Activated effector memory CD4-positive, alpha-beta T cell treated with Interleukin-2 at 50 U/mL for 16 hours (primary cell): ENCODE measurements at regions not wholly inside any gene's neighbourhood (a gene's known extent, or its start where the extent isn't known, plus 50 kb on each side); places are given as distances from the start of the nearest gene placed in this dataset.

Source experiments
- DNase-seq: peaks from one replicate; pipeline ENCODE4 v3.0.0-alpha.2; 2020

- DNase-seq = no peak
Observed at GRCh38 chr15:46735115-46735514, 982.2 kb upstream of the SEMA6D start.

GRCh38 chr15:46751303-46751702 is 966.0 kb upstream of the SEMA6D start:
- no peak for DNase-seq

- DNase-seq = no peak
Observed at GRCh38 chr15:46753946-46754345, 963.4 kb upstream of the SEMA6D start.

- no peak for DNase-seq
Observed at GRCh38 chr15:46763091-46763490, 954.2 kb upstream of the SEMA6D start.

- no peak for DNase-seq
Observed at GRCh38 chr15:46764851-46765250, 952.5 kb upstream of the SEMA6D start.

- DNase-seq = no peak
Observed at GRCh38 chr15:46766021-46766420, 951.3 kb upstream of the SEMA6D start.

GRCh38 chr15:46768287-46768686 is 949.0 kb upstream of the SEMA6D start:
- no peak for DNase-seq

- no peak for DNase-seq
Observed at GRCh38 chr15:46773016-46773415, 944.3 kb upstream of the SEMA6D start.

GRCh38 chr15:46778876-46779275 is 938.4 kb upstream of the SEMA6D start:
- DNase-seq = no peak

- no peak for DNase-seq
Observed at GRCh38 chr15:46786590-46787285, 930.6 kb upstream of the SEMA6D start.

- DNase-seq = no peak
Observed at GRCh38 chr15:46795685-46796084, 921.6 kb upstream of the SEMA6D start.

GRCh38 chr15:46808834-46809233 is 908.5 kb upstream of the SEMA6D start:
- no peak for DNase-seq

- no peak for DNase-seq
Observed at GRCh38 chr15:46815240-46815639, 902.1 kb upstream of the SEMA6D start.

- DNase-seq = no peak
Observed at GRCh38 chr15:46815765-46816164, 901.5 kb upstream of the SEMA6D start.

GRCh38 chr15:46848704-46849103 is 868.6 kb upstream of the SEMA6D start:
- no peak for DNase-seq

- no peak for DNase-seq
Observed at GRCh38 chr15:46853600-46853999, 863.7 kb upstream of the SEMA6D start.

GRCh38 chr15:46854564-46854963 is 862.7 kb upstream of the SEMA6D start:
- DNase-seq = no peak

- DNase-seq = no peak
Observed at GRCh38 chr15:46855388-46855787, 861.9 kb upstream of the SEMA6D start.

- DNase-seq = no peak
Observed at GRCh38 chr15:46856839-46857502, 860.3 kb upstream of the SEMA6D start.

GRCh38 chr15:46858150-46858549 is 859.2 kb upstream of the SEMA6D start:
- no peak for DNase-seq

GRCh38 chr15:46861796-46862195 is 855.5 kb upstream of the SEMA6D start:
- no peak for DNase-seq

- no peak for DNase-seq
Observed at GRCh38 chr15:46865155-46865554, 852.1 kb upstream of the SEMA6D start.

- no peak for DNase-seq
Observed at GRCh38 chr15:46872286-46872980, 844.9 kb upstream of the SEMA6D start.

- no peak for DNase-seq
Observed at GRCh38 chr15:46872981-46873330, 844.3 kb upstream of the SEMA6D start.
